Osteoblast (primary cell): ENCODE measurements at regions not wholly inside any gene's neighbourhood (a gene's known extent, or its start where the extent isn't known, plus 50 kb on each side); places are given as distances from the start of the nearest gene placed in this dataset.

Source experiments
- DNase-seq: peaks from one replicate; pipeline ENCODE4 v3.0.0; 2011; ENCODE audit warnings: low spot score, mixed read lengths; ENCODE audit not compliant: insufficient read length; ENCODE audit errors: missing footprints
- H2AFZ ChIP-seq: 2 replicates; pipeline ENCODE4 v1.6.0; 2011; ENCODE audit warnings: mild to moderate bottlenecking, low read length
- H3K27ac ChIP-seq: 2 replicates; pipeline ENCODE4 v1.5.1; 2011; ENCODE audit warnings: mild to moderate bottlenecking, low read depth, low read length, moderate library complexity
- H3K27me3 ChIP-seq: 2 replicates; pipeline ENCODE4 v1.6.0; 2012; ENCODE audit warnings: mild to moderate bottlenecking, control low read depth, inconsistent platforms, low read length, moderate library complexity; ENCODE audit not compliant: insufficient read depth
- H3K36me3 ChIP-seq: 2 replicates; pipeline ENCODE4 v1.5.1; 2011; ENCODE audit warnings: mild to moderate bottlenecking, low read length, control low read depth, moderate library complexity; ENCODE audit not compliant: insufficient read depth
- H3K4me1 ChIP-seq: 2 replicates; pipeline ENCODE4 v1.5.1; 2011; ENCODE audit warnings: mild to moderate bottlenecking, low read length, control low read depth, moderate library complexity; ENCODE audit not compliant: insufficient read depth
- H3K4me2 ChIP-seq: 2 replicates; pipeline ENCODE4 v1.6.0; 2011; ENCODE audit warnings: mild to moderate bottlenecking, low read length; ENCODE audit not compliant: insufficient read depth
- H3K4me3 ChIP-seq: fragments of 200-600 bp; sonication (generic); 3 replicates; pipeline ENCODE4 v1.5.1; 2012; ENCODE audit warnings: mild to moderate bottlenecking, low read length, inconsistent platforms; ENCODE audit not compliant: insufficient read depth
- H3K79me2 ChIP-seq: 2 replicates; pipeline ENCODE4 v1.6.0; 2012; ENCODE audit warnings: mild to moderate bottlenecking, low read length, control low read depth, inconsistent platforms; ENCODE audit not compliant: insufficient read depth
- H3K9me3 ChIP-seq: 2 replicates; pipeline ENCODE4 v1.5.1; 2011; ENCODE audit warnings: low read depth, low read length, control low read depth
- H4K20me1 ChIP-seq: 2 replicates; pipeline ENCODE4 v1.6.0; 2012; ENCODE audit warnings: mild to moderate bottlenecking, low read length, control low read depth; ENCODE audit not compliant: insufficient read depth
- TF ChIP-seq, protein P1 (sequence below): IDR thresholded peaks from 2 replicates; pipeline ENCODE4 v1.5.1; 2011; ENCODE audit warnings: mild to moderate bottlenecking, low read depth, low read length, moderate library complexity; ENCODE audit errors: extremely low read depth

DNA sequence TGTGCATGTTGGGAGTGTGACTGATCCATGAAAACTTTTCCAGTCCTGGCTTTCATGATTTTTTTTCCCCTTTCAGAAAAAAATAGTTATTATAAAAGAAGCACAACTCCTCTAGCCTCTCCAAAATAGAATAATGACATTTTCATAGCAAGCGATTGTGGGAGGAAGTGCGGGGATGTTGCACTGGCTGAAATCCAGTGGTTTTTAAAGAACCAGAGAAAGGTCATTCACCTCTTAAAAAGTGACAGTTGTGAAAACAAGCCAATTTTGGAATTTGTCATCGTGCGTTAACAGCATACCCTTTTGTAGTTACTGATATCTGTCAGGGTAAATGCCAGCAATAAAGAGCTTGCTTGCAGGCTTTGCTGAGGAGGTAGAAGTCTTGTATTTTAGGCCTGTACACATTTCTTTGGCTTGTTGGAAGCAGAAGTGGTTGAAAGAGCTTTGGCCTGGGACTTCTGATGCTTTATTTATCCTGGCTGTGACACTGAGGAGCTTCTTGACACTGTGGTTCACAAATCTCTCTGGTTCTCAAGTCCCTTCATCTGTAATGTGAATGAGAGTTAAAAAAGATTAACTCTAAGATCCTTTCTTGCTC lies 545.9 kb downstream of the REEP3 start:
- Histone ChIP-seq H3K4me2 (no peak overlapping the region), H4K20me1 (no peaks in the 10 kb centered on the region), H3K27me3 (no peaks in the 10 kb centered on the region), H3K4me1 (no peaks in the 10 kb centered on the region), H3K79me2 (no peaks in the 10 kb centered on the region), H3K9me3 (peaks cover 2% of the 10 kb centered on the region), H3K27ac (no peak overlapping the region), H3K36me3 (no peaks in the 10 kb centered on the region), H2AFZ (no peak overlapping the region), H3K4me3 (no peak overlapping the region)
- TF ChIP-seq, protein P1, sequence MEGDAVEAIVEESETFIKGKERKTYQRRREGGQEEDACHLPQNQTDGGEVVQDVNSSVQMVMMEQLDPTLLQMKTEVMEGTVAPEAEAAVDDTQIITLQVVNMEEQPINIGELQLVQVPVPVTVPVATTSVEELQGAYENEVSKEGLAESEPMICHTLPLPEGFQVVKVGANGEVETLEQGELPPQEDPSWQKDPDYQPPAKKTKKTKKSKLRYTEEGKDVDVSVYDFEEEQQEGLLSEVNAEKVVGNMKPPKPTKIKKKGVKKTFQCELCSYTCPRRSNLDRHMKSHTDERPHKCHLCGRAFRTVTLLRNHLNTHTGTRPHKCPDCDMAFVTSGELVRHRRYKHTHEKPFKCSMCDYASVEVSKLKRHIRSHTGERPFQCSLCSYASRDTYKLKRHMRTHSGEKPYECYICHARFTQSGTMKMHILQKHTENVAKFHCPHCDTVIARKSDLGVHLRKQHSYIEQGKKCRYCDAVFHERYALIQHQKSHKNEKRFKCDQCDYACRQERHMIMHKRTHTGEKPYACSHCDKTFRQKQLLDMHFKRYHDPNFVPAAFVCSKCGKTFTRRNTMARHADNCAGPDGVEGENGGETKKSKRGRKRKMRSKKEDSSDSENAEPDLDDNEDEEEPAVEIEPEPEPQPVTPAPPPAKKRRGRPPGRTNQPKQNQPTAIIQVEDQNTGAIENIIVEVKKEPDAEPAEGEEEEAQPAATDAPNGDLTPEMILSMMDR: no peak
- DNase-seq: no peak

DNA sequence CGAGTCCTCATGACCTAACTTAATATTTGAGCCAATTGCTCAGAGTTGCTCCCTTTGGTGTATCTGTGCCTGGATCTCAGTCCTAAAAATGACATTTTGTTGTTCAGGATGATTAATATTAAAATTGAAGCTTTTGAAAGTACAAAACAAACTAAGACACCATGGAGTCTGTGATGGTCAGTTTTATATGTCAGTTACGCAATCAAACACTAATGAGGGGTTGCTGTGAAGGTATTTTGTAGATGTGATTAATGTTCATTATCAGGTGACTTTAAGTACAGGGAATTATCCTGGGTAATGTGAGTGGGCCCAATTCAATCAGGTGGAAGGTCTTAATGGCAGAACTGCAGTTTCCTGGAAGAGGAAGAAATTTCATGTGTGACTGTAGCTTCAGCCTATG lies 546.7 kb downstream of the REEP3 start:
- no peak for DNase-seq
- Histone ChIP-seq H3K36me3 (no peaks in the 10 kb centered on the region), H3K4me3 (no peak overlapping the region), H3K4me1 (no peaks in the 10 kb centered on the region), H3K4me2 (no peak overlapping the region), H3K79me2 (no peaks in the 10 kb centered on the region), H4K20me1 (no peaks in the 10 kb centered on the region), H3K27me3 (no peaks in the 10 kb centered on the region), H2AFZ (no peak overlapping the region), H3K9me3 (peaks cover 2% of the 10 kb centered on the region), H3K27ac (no peak overlapping the region)
- TF ChIP-seq, protein P1: no peak

DNA sequence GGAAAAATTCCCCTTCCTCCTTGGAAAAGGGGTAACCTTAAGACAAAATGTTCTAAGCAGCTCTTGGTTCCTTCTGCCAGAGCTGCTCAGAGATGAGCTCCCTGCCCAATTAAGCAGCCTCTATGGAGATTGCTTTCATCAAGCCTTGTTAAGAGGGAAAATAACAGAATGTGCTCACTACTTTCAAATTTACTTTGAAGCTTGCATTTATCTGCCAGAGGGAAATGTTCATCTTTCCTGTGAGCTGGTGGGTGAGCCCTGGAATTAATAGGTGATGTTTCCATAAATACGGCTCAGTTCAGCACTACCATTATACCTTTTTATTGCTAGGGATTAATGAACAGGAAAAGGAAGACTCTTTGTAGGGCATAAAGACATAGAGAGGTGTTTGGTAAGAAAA lies 549.0 kb downstream of the REEP3 start:
- Histone ChIP-seq H3K4me2 (no peak overlapping the region), H3K9me3 (peaks cover under 1% of the 10 kb centered on the region), H3K4me1 (no peaks in the 10 kb centered on the region), H2AFZ (no peak overlapping the region), H3K27ac (no peak overlapping the region), H3K79me2 (no peaks in the 10 kb centered on the region), H4K20me1 (no peaks in the 10 kb centered on the region), H3K27me3 (no peaks in the 10 kb centered on the region), H3K36me3 (no peaks in the 10 kb centered on the region), H3K4me3 (no peak overlapping the region)
- TF ChIP-seq, protein P1: no peak
- DNase-seq: no peak

DNA sequence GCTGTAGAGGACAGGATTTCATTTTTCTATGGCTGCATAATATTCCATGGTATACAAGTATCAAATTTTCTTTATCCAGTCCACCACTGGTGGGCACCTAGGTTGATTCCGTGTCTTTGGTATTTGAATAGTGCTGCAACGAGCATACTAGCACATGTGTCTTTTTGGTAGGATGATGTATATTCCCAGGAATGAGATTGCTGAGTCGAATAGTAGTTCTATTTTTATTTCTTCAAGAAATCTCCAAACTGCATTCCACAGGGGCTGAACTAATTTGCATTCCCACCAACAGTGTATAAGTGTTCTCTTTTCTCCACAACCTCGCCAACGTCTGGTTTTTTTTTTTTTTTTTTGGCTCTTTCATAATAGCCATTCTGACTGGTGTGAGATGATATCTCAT lies 550.0 kb downstream of the REEP3 start:
- TF ChIP-seq, protein P1: no peak
- Histone ChIP-seq H4K20me1 (no peaks in the 10 kb centered on the region), H3K4me2 (no peak overlapping the region), H3K27ac (no peak overlapping the region), H3K36me3 (no peaks in the 10 kb centered on the region), H3K27me3 (no peaks in the 10 kb centered on the region), H2AFZ (no peak overlapping the region), H3K79me2 (no peaks in the 10 kb centered on the region), H3K4me1 (no peaks in the 10 kb centered on the region), H3K4me3 (no peak overlapping the region), H3K9me3 (no peaks in the 10 kb centered on the region)
- DNase-seq: no peak
